C4-2B (cell line): ENCODE measurements at regions not wholly inside any gene's neighbourhood (a gene's known extent, or its start where the extent isn't known, plus 50 kb on each side); places are given as distances from the start of the nearest gene placed in this dataset.
"Not testable (repeated sequence)": the region's sequence is repeated elsewhere in the genome, so short reads cannot be mapped to it uniquely, and the experiment has no call there.

Experiments
- ZFX ChIP-seq: fragments of 450-650 bp; IDR thresholded peaks from 2 replicates; pipeline ENCODE4 v1.6.1; 2017
- TF ChIP-seq, protein P1 (sequence below): fragments of 450-650 bp; conservative IDR thresholded peaks from 2 replicates; pipeline ENCODE4 v1.5.1; 2017; ENCODE audit warnings: mild to moderate bottlenecking

- TF ChIP-seq ZFX = not testable (repeated sequence)
- TF ChIP-seq, protein P1, sequence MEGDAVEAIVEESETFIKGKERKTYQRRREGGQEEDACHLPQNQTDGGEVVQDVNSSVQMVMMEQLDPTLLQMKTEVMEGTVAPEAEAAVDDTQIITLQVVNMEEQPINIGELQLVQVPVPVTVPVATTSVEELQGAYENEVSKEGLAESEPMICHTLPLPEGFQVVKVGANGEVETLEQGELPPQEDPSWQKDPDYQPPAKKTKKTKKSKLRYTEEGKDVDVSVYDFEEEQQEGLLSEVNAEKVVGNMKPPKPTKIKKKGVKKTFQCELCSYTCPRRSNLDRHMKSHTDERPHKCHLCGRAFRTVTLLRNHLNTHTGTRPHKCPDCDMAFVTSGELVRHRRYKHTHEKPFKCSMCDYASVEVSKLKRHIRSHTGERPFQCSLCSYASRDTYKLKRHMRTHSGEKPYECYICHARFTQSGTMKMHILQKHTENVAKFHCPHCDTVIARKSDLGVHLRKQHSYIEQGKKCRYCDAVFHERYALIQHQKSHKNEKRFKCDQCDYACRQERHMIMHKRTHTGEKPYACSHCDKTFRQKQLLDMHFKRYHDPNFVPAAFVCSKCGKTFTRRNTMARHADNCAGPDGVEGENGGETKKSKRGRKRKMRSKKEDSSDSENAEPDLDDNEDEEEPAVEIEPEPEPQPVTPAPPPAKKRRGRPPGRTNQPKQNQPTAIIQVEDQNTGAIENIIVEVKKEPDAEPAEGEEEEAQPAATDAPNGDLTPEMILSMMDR = not testable (repeated sequence)
Observed at GRCh38 chr15:101953993-101954392, 142.0 kb downstream of the OR4F15 start.
